Stimulated activated CD4-positive, alpha-beta T cell treated with anti-CD3 and anti-CD28 coated beads, Interleukin-2, amount 100 ng/mL, for 4 hours (primary cell): ENCODE measurements at regions not wholly inside any gene's neighbourhood (a gene's known extent, or its start where the extent isn't known, plus 50 kb on each side); places are given as distances from the start of the nearest gene placed in this dataset.

Source experiments
- DNase-seq: peaks from one replicate; pipeline ENCODE4 v3.0.0-alpha.2; 2020; ENCODE audit warnings: low read depth

DNA sequence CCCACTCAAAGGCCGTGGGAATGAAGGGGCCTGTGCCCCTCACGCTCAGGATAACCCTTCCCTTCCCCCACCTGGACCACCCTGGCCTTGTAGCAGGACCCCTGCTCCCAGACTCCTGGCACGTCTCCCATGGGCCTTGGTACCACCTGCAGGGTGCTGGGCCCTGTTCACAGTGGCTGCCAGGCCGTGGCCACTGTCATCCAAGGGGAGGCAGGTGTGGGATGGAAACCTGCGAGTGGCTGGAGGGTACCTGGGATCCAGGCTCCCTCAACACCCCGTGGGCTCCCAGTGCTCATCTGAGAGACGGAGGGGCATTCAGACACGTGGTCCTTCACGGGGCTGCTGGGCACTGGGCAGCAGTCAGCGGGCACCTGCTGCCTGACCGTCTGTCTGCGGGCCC, 75.6 kb upstream of the CIBAR2 start:
- no peak for DNase-seq

- DNase-seq = no peak
Observed at GRCh38 chr16:85188822-85189672, 76.8 kb upstream of the CIBAR2 start.

DNA sequence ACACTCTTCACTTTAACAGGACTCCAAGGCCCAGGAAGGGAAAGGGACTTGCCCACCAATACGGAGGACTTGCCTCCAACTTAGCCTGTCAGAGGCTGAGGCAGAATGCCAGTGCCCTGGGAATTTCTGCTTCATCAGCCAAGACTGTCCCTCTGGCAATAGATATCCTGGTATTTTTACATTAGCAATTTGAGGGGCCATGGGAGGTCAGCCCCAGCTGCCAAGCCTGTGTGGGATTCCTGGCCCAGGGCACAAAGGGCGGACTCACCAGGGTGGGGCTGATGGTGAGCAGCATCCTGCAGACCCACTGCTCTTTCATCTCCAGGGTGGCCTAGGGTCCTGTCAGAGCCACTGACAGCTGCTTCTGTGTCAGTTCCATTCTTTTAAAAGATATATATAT, 78.3 kb upstream of the CIBAR2 start:
- no peak for DNase-seq

GRCh38 chr16:85191341-85191965, 79.2 kb upstream of the CIBAR2 start:
- no peak for DNase-seq

DNA sequence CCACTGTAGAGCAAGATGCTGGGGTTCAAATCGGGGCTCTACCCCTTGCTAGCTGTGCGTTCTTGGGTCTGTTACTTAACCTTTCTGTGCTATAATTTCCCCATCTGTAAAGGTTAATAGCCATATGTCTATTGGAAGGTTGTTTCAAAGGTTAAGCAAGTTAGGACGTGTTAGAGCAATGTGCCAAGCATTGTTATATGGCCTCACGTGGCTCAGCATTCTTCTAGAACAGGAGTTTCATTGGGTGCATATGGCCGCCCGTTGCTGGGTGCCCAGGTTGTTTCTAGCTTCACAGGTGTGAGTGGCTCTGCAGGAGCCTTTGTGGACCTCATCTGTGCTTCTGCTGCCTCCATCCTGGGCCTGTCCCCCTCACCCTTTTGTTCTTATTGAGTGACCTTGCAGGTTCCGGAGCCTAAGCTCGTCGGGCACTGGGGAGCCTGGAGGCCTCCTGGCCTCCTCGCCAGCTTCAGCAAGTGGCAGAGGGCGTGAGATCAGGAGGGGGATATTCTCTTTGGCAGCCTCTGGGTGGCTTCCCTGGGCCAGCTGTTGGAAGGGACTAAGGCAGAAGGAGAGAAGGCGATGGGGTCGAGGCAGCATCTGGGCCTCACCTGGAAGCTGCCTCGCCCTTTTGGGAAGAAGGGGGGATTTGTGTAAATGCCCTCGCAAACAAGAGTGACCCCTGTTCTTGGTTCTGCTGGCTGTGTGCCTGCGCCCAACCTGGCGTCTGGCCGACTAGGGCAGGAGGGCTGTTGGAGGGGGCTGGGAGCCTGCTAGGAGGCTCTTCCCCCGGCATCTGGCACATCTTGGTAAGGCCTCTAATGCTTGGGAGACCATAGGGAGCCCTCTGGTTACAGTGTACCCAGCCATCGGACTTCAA, 80.2 kb upstream of the CIBAR2 start:
- DNase-seq = no peak

- DNase-seq = no peak
Observed at GRCh38 chr16:85193115-85193493, 80.8 kb upstream of the CIBAR2 start.

GRCh38 chr16:85193876-85194275, 81.6 kb upstream of the CIBAR2 start:
- no peak for DNase-seq

DNA sequence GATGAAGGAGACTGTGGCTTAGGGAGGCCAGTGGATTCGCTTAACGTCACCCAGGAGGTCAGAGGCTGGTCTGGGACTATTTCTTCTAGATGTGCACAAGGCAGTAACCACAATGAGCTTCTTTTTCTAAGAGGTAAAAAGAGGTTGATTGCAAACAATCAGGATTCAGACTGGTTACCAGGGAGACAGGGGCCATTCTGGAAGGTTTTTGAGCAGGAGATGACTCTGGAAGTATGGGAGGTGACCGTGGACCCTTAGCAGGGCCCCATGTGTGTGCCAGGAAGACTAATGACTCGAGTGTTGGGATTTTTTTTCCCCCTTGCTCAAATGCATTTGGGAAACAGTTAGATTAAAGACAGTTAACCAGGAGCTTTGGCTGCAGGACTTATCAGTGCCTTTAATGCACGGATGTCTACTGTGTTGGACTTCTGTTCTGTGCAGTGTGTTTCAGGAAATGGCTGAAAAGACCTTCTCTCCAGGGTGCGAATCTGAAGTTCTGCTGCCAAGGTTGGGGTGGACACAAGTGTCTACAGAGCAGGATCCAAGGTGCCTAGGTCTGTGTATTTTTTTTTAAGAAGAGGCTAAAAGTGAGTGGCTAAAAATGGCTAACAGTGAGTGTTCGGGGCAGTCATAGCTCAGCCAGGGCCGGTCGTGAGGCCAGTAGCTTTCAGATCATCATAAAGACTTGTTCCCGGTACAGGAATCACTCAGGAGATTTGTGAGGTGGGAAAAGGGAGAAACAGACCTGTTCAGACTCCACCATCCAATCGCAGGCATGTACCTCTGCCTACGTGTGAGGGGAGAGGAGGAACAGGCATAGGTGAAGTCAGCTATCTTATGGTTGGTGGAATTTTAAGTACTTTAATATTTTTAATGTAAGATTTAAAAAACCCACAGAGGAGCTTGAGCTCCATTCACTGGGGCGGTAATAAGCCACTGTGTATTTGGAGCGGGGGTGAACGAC, 82.3 kb upstream of the CIBAR2 start:
- no peak for DNase-seq

GRCh38 chr16:85195271-85195647, 83.0 kb upstream of the CIBAR2 start:
- no peak for DNase-seq

DNA sequence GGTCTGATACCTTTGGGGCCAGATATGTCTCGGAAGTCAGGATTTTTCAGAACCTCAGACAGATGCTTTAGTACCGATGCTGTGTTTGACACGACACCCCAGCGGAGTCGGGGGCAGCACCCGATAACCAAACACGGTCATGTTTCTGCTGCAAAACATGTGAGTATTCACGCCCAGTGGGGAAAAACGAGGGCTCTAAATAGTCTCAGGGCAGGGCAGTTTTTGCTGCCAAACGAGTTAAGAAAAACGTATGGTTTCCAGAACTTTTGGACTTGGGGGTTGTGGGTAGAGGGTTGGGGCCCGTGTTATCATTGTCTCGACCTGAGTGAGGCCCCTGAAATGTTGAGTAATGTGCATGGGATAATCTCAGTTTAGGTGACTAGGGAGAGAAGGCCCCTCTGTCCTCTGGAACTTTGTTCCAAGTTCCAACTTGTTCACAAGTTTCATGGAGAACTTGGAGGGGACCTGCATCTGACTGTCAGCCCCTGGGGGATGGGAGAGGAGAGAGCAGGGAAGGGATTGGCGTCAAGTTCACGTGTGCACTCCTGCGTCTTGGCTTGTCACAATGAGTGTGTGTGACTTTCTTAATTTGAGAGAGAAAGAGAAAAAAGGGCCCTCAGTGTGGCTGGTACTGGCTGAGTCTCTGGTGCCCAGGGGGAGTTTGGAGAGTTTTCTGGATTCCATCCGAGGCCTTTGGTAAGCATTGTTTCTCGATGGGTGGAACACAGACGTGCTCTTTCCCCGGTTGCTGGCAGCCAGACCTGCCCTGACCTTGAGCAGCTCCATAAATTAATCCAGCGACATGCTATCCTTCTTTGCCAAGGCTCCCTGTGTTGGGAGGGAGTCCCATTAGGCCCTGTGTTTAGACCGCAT, 83.9 kb upstream of the CIBAR2 start:
- DNase-seq = no peak

DNA sequence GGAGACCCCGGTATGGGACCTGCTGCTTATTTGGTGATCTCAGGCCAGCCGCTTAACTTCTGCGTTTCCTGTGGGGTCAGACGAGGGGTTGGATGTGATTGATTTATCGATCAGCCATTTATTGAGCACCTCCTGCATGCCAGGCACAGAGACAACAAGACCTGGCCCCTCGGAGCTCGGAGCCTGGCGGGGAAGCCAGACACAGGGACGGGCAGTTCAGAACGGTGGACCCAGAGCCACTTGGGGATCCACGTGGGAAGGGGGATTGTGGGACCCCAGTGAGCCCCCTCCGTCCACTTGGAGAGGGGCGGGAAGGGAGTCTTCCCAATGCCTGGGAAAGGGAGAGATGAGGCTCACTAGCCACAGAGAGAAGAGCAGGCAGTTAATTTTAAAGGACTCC, 84.7 kb upstream of the CIBAR2 start:
- DNase-seq = no peak

DNA sequence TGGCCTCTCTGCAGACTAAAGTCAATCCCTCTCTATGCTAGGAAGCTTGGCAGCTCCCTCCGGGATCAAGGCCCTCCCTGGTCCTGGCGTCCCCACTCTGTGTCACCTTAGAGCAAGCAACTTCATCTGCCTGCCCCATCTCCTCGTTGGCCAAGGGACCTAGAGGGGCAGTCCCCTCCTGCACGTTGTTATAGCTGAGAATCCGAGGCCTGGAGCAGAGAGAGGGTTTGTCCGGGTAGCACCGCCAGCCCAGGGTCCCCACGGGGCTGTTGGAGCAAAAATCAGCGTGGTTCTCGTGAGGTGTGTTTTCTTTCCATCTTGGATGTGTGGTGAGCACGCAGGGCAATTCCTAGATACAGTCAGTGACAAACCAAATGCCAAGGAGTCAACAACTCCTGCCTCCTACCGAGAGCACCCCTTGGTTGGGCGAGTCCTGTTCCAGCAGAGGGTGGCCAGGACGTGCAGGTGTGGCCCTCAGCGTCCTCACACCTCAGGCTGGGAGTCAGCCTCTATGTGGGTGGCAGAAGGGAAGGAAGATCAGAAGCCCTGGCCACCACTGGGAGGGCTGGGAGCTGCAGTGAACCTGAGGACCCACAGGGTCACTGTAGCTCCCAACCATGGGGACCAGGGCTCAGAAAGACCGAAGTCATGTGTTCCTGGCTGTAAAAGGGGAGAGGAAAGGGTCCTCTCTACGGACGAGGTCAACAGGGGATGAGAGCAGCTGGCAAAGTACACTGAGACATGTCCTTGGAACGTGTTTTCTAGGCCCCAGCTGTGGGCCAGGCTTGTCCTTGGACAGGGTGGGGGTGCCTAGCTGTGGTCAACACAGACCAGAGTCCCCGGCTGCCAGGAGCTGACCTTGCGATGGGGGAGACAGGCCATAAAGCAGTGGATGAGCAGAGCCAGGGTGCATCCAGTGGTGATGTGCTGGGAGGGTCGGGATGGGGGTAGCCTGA, 85.6 kb upstream of the CIBAR2 start:
- no peak for DNase-seq

DNA sequence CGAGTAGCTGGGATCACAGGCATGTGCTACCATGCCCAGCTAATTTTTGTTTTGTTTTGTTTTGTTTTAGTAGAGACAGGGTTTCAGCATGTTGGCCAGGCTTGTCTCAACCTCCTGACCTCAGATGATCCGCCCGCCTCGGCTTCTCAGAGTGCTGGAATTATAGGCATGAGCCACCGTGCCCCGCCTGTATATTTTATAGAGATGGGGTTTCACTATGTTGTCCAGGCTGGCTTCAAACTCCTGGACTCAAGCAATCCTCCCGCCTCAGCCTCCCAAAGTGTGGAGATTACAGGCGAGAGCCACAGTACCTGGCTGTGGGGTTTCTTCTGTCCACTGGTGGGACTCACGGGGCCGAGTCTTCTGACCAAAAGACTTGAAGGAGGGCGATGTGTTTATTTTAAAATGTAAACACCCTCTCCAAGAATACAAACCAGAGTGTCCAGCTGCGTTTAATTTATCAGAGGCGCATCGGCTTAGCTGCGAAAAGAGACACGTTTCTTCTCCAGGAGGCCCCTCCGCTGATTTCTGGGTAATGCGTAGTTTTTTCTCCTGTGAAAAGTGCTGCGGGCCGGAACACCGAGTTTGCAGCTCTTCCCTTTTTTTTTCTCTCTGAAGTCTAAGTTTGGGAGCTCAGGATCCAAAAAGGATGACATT, 86.9 kb upstream of the CIBAR2 start:
- DNase-seq = no peak

- no peak for DNase-seq
Observed at GRCh38 chr16:85199880-85200279, 87.6 kb upstream of the CIBAR2 start.

- DNase-seq = no peak
Observed at GRCh38 chr16:85200471-85201278, 88.4 kb upstream of the CIBAR2 start.

DNA sequence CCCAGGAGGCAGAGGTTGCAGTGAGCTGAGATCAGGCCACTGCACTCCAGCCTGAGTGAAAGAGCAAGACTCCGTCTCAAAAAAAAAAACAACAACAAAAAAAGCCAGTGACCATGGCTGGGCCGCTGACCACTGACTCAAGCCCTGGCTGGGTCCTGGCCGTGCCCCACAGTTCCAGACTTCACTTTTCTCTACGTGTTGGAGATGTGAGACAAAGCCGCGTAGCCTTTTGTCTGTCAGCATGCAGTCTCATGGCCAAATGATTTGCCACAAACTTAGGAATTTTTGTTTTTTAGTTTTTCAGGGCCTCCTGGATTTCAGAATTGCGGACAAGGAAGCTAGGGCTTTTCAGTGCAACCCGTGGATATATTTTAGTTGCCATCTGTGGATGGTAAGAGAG, 89.3 kb upstream of the CIBAR2 start:
- DNase-seq = no peak

- no peak for DNase-seq
Observed at GRCh38 chr16:85202051-85202601, 89.9 kb upstream of the CIBAR2 start.
